ENCODE measurements at regions not wholly inside any gene's neighbourhood (a gene's known extent, or its start where the extent isn't known, plus 50 kb on each side); places are given as distances from the start of the nearest gene placed in this dataset.

DNA sequence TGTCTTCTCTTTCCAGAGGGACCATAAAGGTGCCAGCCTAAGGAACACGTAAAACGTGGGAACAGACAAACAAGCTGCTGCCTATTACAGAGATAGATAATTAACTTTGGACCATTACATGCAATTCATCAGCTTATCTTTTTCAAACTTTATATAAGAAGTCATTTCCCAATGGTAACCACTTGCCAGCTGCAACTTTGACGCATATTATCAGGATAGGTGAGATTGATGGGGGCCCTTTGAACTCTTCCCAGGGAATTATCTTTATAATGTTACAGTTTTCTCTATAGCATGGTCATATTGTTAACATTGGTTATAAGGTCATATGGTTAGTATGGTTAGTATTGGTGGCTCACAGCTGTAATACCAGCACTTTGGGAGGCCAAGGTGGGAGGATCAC is 94.1 kb upstream of the BMP2K start:
- POLR2A ChIA-PET = no interaction called here
- H3K27ac Mint-ChIP-seq = no peak overlapping the region
- no peaks in the 10 kb centered on the region for H3K9me3 Mint-ChIP-seq
- Histone ChIP-seq H3K4me3 (ENCODE audit: low read length) (no peak overlapping the region), H3K36me3 (ENCODE audit: insufficient read depth, low read length) (no peaks in the 10 kb centered on the region), H3K27me3 (ENCODE audit: control insufficient read depth in 1 of 2, insufficient read depth in 2 of 2, low read length in 2 of 2) (no peaks in the 10 kb centered on the region), H3K4me1 (ENCODE audit: insufficient read depth, low read length) (no peaks in the 10 kb centered on the region), H3K9me3 (ENCODE audit: control insufficient read depth in 1 of 2, insufficient read depth in 1 of 2, low read length in 2 of 2) (no peaks in the 10 kb centered on the region), H3K27ac (ENCODE audit: low read depth in 1 of 2, low read length in 2 of 2) (no peak overlapping the region)
- no peak for ATAC-seq (ENCODE audit: poor library complexity)
- no peaks in the 10 kb centered on the region for H3K4me1 Mint-ChIP-seq (ENCODE audit: low read depth)
- intact Hi-C loops (cut with DNase I, micrococcal nuclease) = no loop called here
- DNase-seq = no peak
- no peaks in the 10 kb centered on the region for H3K27me3 Mint-ChIP-seq
- H3K4me3 Mint-ChIP-seq = no peak overlapping the region
- CTCF ChIA-PET = no interaction called here
- no peaks in the 10 kb centered on the region for H3K36me3 Mint-ChIP-seq (ENCODE audit: low read depth)
- TF ChIP-seq, protein P1, sequence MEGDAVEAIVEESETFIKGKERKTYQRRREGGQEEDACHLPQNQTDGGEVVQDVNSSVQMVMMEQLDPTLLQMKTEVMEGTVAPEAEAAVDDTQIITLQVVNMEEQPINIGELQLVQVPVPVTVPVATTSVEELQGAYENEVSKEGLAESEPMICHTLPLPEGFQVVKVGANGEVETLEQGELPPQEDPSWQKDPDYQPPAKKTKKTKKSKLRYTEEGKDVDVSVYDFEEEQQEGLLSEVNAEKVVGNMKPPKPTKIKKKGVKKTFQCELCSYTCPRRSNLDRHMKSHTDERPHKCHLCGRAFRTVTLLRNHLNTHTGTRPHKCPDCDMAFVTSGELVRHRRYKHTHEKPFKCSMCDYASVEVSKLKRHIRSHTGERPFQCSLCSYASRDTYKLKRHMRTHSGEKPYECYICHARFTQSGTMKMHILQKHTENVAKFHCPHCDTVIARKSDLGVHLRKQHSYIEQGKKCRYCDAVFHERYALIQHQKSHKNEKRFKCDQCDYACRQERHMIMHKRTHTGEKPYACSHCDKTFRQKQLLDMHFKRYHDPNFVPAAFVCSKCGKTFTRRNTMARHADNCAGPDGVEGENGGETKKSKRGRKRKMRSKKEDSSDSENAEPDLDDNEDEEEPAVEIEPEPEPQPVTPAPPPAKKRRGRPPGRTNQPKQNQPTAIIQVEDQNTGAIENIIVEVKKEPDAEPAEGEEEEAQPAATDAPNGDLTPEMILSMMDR (IDR thresholded peaks at IDR 0.05) = no peak

- Histone ChIP-seq H3K36me3 (ENCODE audit: insufficient read depth, low read length) (no peaks in the 10 kb centered on the region), H3K27me3 (ENCODE audit: control insufficient read depth in 1 of 2, insufficient read depth in 2 of 2, low read length in 2 of 2) (no peaks in the 10 kb centered on the region), H3K9me3 (ENCODE audit: control insufficient read depth in 1 of 2, insufficient read depth in 1 of 2, low read length in 2 of 2) (no peaks in the 10 kb centered on the region), H3K27ac (ENCODE audit: low read depth in 1 of 2, low read length in 2 of 2) (no peak overlapping the region), H3K4me1 (ENCODE audit: insufficient read depth, low read length) (no peaks in the 10 kb centered on the region), H3K4me3 (ENCODE audit: low read length) (no peak overlapping the region)
- ChIA-PET POLR2A (no interaction called here), CTCF (no interaction called here)
- intact Hi-C loops (cut with DNase I, micrococcal nuclease) = no loop called here
- no peaks in the 10 kb centered on the region for H3K36me3 Mint-ChIP-seq (ENCODE audit: low read depth)
- DNase-seq (no peak), ATAC-seq (ENCODE audit: poor library complexity) (no peak)
- no peaks in the 10 kb centered on the region for H3K9me3 Mint-ChIP-seq
- H3K4me3 Mint-ChIP-seq = no peak overlapping the region
- TF ChIP-seq, protein P1 (IDR thresholded peaks at IDR 0.05) = no peak
- H3K27ac Mint-ChIP-seq = no peak overlapping the region
- no peaks in the 10 kb centered on the region for H3K4me1 Mint-ChIP-seq (ENCODE audit: low read depth)
- H3K27me3 Mint-ChIP-seq = no peaks in the 10 kb centered on the region
Observed at GRCh38 chr4:78683352-78683751, 92.8 kb upstream of the BMP2K start.

DNA sequence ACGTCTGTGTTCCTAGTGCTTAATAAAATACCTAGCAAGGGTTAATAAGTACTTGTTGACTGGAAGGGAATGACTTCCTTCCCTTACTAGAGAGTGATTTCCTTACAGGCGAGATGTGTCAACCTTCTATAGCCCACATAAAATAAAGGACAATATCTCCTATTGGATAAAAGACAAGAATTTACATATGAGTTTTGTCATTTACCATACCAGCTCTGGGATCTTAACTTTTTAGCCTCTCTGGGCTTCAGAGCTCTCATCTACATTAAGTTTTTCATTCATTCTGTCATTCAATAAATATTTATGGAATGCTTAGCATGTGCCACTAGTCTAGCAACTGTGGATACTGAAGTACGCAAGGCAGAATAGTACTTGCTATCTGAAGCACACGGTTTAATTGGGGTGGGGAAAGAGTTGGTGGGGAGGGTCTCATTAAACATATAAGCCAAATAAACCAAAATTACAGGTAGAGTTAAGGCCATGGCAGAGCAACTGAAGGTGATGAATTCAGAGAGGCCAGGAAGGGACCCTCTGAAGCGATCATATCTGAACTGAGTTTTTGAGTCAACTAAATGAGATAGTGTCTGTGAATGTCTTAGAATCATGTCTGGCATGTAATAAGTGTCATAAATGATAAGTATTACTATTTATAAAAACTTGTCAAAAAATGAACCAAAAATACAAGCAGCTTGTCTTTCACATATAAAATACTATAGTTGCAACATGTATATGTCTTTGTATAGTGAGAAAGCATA is 91.6 kb upstream of the BMP2K start:
- H3K4me1 ChIP-seq (ENCODE audit: insufficient read depth, low read length) = no peaks in the 10 kb centered on the region
- intact Hi-C loops (cut with DNase I, micrococcal nuclease) = no loop called here
- no peaks in the 10 kb centered on the region for H3K9me3 ChIP-seq (ENCODE audit: control insufficient read depth in 1 of 2, insufficient read depth in 1 of 2, low read length in 2 of 2)
- Mint-ChIP-seq H3K4me1 (ENCODE audit: low read depth) (no peaks in the 10 kb centered on the region), H3K27me3 (no peaks in the 10 kb centered on the region), H3K9me3 (no peaks in the 10 kb centered on the region), H3K36me3 (ENCODE audit: low read depth) (no peaks in the 10 kb centered on the region), H3K4me3 (no peak overlapping the region), H3K27ac (no peak overlapping the region)
- no peaks in the 10 kb centered on the region for H3K27me3 ChIP-seq (ENCODE audit: control insufficient read depth in 1 of 2, insufficient read depth in 2 of 2, low read length in 2 of 2)
- ATAC-seq (ENCODE audit: poor library complexity) = no peak
- H3K36me3 ChIP-seq (ENCODE audit: insufficient read depth, low read length) = no peaks in the 10 kb centered on the region
- ChIA-PET POLR2A (no interaction called here), CTCF (no interaction called here)
- TF ChIP-seq, protein P1 (IDR thresholded peaks at IDR 0.05) = no peak
- no peak for DNase-seq
- H3K27ac ChIP-seq (ENCODE audit: low read depth in 1 of 2, low read length in 2 of 2) = no peak overlapping the region
- H3K4me3 ChIP-seq (ENCODE audit: low read length) = no peak overlapping the region

Data from CD4-positive, alpha-beta T cell (primary cell).